Astrocyte (in vitro differentiated cells and primary cell): ENCODE measurements at regions not wholly inside any gene's neighbourhood (a gene's known extent, or its start where the extent isn't known, plus 50 kb on each side); places are given as distances from the start of the nearest gene placed in this dataset.

ENCODE experiments used
- DNase-seq: peaks from one replicate; pipeline ENCODE4 v3.0.0-alpha.2; 2010; ENCODE audit warnings: low read depth
- FAIRE-seq: peaks from 2 replicates; lab custom pipeline; 2011; peaks lifted over from hg19 to GRCh38; lab: Jason Lieb, UNC
- H2AFZ ChIP-seq: 2 replicates; pipeline ENCODE4 v1.6.0; 2012; ENCODE audit warnings: low read depth, low read length, inconsistent platforms
- H3K27ac ChIP-seq: 2 replicates; pipeline ENCODE4 v1.5.1; 2011; ENCODE audit warnings: low read depth, low read length, inconsistent platforms
- H3K27me3 ChIP-seq: 2 replicates; pipeline ENCODE4 v1.6.0; 2011; ENCODE audit warnings: low read length, inconsistent platforms; ENCODE audit not compliant: insufficient read depth
- H3K36me3 ChIP-seq: 2 replicates; pipeline ENCODE4 v1.5.1; 2011; ENCODE audit warnings: low read length, inconsistent platforms; ENCODE audit not compliant: insufficient read depth
- H3K4me1 ChIP-seq: 2 replicates; pipeline ENCODE4 v1.5.1; 2011; ENCODE audit warnings: low read length, inconsistent platforms; ENCODE audit not compliant: insufficient read depth
- H3K4me2 ChIP-seq: 2 replicates; pipeline ENCODE4 v1.6.0; 2012; ENCODE audit warnings: low read length, inconsistent platforms
- H3K4me3 ChIP-seq: 2 replicates; pipeline ENCODE4 v1.5.1; 2011; ENCODE audit warnings: low read depth, mild to moderate bottlenecking, low read length, inconsistent platforms; ENCODE audit not compliant: insufficient read depth
- H3K79me2 ChIP-seq: 2 replicates; pipeline ENCODE4 v1.6.0; 2012; ENCODE audit warnings: mild to moderate bottlenecking, low read length, inconsistent platforms; ENCODE audit not compliant: insufficient read depth
- H3K9ac ChIP-seq: 2 replicates; pipeline ENCODE4 v1.6.0; 2012; ENCODE audit warnings: mild to moderate bottlenecking, low read length, inconsistent platforms
- H3K9me3 ChIP-seq: 2 replicates; pipeline ENCODE4 v1.5.1; 2012; ENCODE audit warnings: low read depth, mild to moderate bottlenecking, low read length, inconsistent platforms; ENCODE audit not compliant: insufficient read depth
- H4K20me1 ChIP-seq: 2 replicates; pipeline ENCODE4 v1.6.0; 2012; ENCODE audit warnings: low read length, inconsistent platforms; ENCODE audit not compliant: insufficient read depth
- H3K27ac Mint-ChIP-seq: one replicate; pipeline ENCODE4 v1.8.0; 2021; ENCODE audit warnings: mild to moderate bottlenecking, mixed read lengths; ENCODE audit not compliant: unreplicated experiment
- H3K27me3 Mint-ChIP-seq: one replicate; pipeline ENCODE4 v1.8.0; 2021; ENCODE audit warnings: low read depth, mixed read lengths; ENCODE audit not compliant: unreplicated experiment
- H3K36me3 Mint-ChIP-seq: one replicate; pipeline ENCODE4 v1.8.0; 2021; ENCODE audit warnings: low read depth, mixed read lengths; ENCODE audit not compliant: unreplicated experiment
- H3K4me1 Mint-ChIP-seq: one replicate; pipeline ENCODE4 v1.8.0; 2021; ENCODE audit warnings: low read depth, mixed read lengths; ENCODE audit not compliant: unreplicated experiment
- H3K4me3 Mint-ChIP-seq: one replicate; pipeline ENCODE4 v1.8.0; 2021; ENCODE audit warnings: mild to moderate bottlenecking, moderate library complexity, mixed read lengths; ENCODE audit not compliant: unreplicated experiment
- H3K9me3 Mint-ChIP-seq: one replicate; pipeline ENCODE4 v1.8.0; 2021; ENCODE audit warnings: mild to moderate bottlenecking, mixed read lengths; ENCODE audit not compliant: unreplicated experiment
- CTCF ChIP-seq: IDR thresholded peaks from 2 replicates; pipeline ENCODE4 v1.5.1; 2011; ENCODE audit warnings: low read depth, mild to moderate bottlenecking, inconsistent platforms, low read length, moderate library complexity; ENCODE audit not compliant: insufficient read depth
- EZH2 ChIP-seq: IDR thresholded peaks from 2 replicates; pipeline ENCODE4 v1.6.1; 2012; ENCODE audit warnings: mild to moderate bottlenecking, low read length, inconsistent platforms; ENCODE audit not compliant: insufficient read depth

- H2AFZ ChIP-seq, result no peak overlapping the region
- Mint-ChIP-seq H3K27ac (no peak overlapping the region), H3K4me3 (no peak overlapping the region), H3K27me3 (peaks cover 6% of the 10 kb centered on the region), H3K4me1 (no peaks in the 10 kb centered on the region), H3K9me3 (peaks cover 3% of the 10 kb centered on the region), H3K36me3 (no peaks in the 10 kb centered on the region)
- no peak for TF ChIP-seq CTCF
- no peak for TF ChIP-seq EZH2
- H4K20me1 ChIP-seq, result no peaks in the 10 kb centered on the region
- H3K79me2 ChIP-seq, result no peaks in the 10 kb centered on the region
- no peak overlapping the region for H3K9ac ChIP-seq
- DNase-seq (no peak), FAIRE-seq (no peak)
- H3K4me3 ChIP-seq, result no peak overlapping the region
- H3K4me2 ChIP-seq, result no peak overlapping the region
- no peaks in the 10 kb centered on the region for H3K27me3 ChIP-seq
- no peaks in the 10 kb centered on the region for H3K4me1 ChIP-seq
- no peak overlapping the region for H3K27ac ChIP-seq
- no peaks in the 10 kb centered on the region for H3K36me3 ChIP-seq
- peaks cover 3% of the 10 kb centered on the region for H3K9me3 ChIP-seq
Measured at GRCh38 chr12:115519359-115519758, 758.1 kb downstream of the MED13L start.

- H3K4me3 ChIP-seq, result no peak overlapping the region
- Mint-ChIP-seq H3K4me3 (no peak overlapping the region), H3K27ac (no peak overlapping the region), H3K9me3 (peaks cover 6% of the 10 kb centered on the region), H3K4me1 (no peaks in the 10 kb centered on the region), H3K27me3 (peaks cover 14% of the 10 kb centered on the region), H3K36me3 (no peaks in the 10 kb centered on the region)
- no peaks in the 10 kb centered on the region for H4K20me1 ChIP-seq
- no peak overlapping the region for H3K9ac ChIP-seq
- no peaks in the 10 kb centered on the region for H3K27me3 ChIP-seq
- no peak overlapping the region for H2AFZ ChIP-seq
- H3K9me3 ChIP-seq, result peaks cover 3% of the 10 kb centered on the region
- H3K79me2 ChIP-seq, result no peaks in the 10 kb centered on the region
- TF ChIP-seq CTCF (no peak), EZH2 (no peak)
- FAIRE-seq (no peak), DNase-seq (no peak)
- no peak overlapping the region for H3K4me2 ChIP-seq
- no peak overlapping the region for H3K27ac ChIP-seq
- no peaks in the 10 kb centered on the region for H3K36me3 ChIP-seq
- H3K4me1 ChIP-seq, result no peaks in the 10 kb centered on the region
Measured at GRCh38 chr12:115517913-115518312, 759.6 kb downstream of the MED13L start.

- H3K9ac ChIP-seq, result no peak overlapping the region
- DNase-seq (no peak), FAIRE-seq (no peak)
- H3K79me2 ChIP-seq, result no peaks in the 10 kb centered on the region
- H3K36me3 Mint-ChIP-seq, result no peaks in the 10 kb centered on the region
- H3K27me3 ChIP-seq, result no peaks in the 10 kb centered on the region
- no peaks in the 10 kb centered on the region for H3K9me3 ChIP-seq
- H3K27ac Mint-ChIP-seq, result no peak overlapping the region
- H3K4me2 ChIP-seq, result no peak overlapping the region
- no peak overlapping the region for H3K4me3 ChIP-seq
- H3K27ac ChIP-seq, result no peak overlapping the region
- no peaks in the 10 kb centered on the region for H3K4me1 Mint-ChIP-seq
- TF ChIP-seq EZH2 (no peak), CTCF (no peak)
- peaks cover 10% of the 10 kb centered on the region for H3K9me3 Mint-ChIP-seq
- H3K36me3 ChIP-seq, result no peaks in the 10 kb centered on the region
- H2AFZ ChIP-seq, result no peak overlapping the region
- H4K20me1 ChIP-seq, result no peaks in the 10 kb centered on the region
- no peaks in the 10 kb centered on the region for H3K4me1 ChIP-seq
- H3K27me3 Mint-ChIP-seq, result peaks cover 57% of the 10 kb centered on the region
- no peak overlapping the region for H3K4me3 Mint-ChIP-seq
Measured at GRCh38 chr12:115511986-115512711, 765.3 kb downstream of the MED13L start.
